Caki2 (cell line): ENCODE measurements at regions not wholly inside any gene's neighbourhood (a gene's known extent, or its start where the extent isn't known, plus 50 kb on each side); places are given as distances from the start of the nearest gene placed in this dataset.
"Not testable (repeated sequence)": the region's sequence is repeated elsewhere in the genome, so short reads cannot be mapped to it uniquely, and the experiment has no call there.

Experiments
- DNase-seq: peaks from one replicate; pipeline ENCODE4 v3.0.0-alpha.2; 2015; ENCODE audit warnings: low read depth
- in situ Hi-C: cut with HindIII; loops from 2 replicates; pipeline ENCODE4 v1.10.0; 2016; ENCODE audit warnings: low sequenced_read_pairs, low pct_unique_long_range_greater_than_20kb, mixed read lengths

- DNase-seq: no peak
- in situ Hi-C loops: no loop called here
Observed at GRCh38 chr12:91773749-91774429, 371.8 kb downstream of the BTG1 start.

- no peak for DNase-seq
- in situ Hi-C loops: no loop called here
Observed at GRCh38 chr12:91772411-91772810, 373.2 kb downstream of the BTG1 start.

GRCh38 chr12:91769736-91770135 is 375.9 kb downstream of the BTG1 start:
- DNase-seq: no peak
- in situ Hi-C loops: no loop called here

GRCh38 chr12:91767237-91767636 is 378.4 kb downstream of the BTG1 start:
- in situ Hi-C loops: no loop called here
- no peak for DNase-seq

GRCh38 chr12:91766454-91766853 is 379.2 kb downstream of the BTG1 start:
- in situ Hi-C loops: no loop called here
- no peak for DNase-seq

GRCh38 chr12:91763654-91764370 is 381.8 kb downstream of the BTG1 start:
- no peak for DNase-seq
- in situ Hi-C loops: no loop called here

GRCh38 chr12:91753649-91754048 is 392.0 kb downstream of the BTG1 start:
- in situ Hi-C loops: no loop called here
- no peak for DNase-seq

- in situ Hi-C loops: no loop called here
- DNase-seq: no peak
Observed at GRCh38 chr12:91746976-91747375, 398.7 kb downstream of the BTG1 start.

GRCh38 chr12:91744597-91744996 is 401.0 kb downstream of the BTG1 start:
- in situ Hi-C loops: no loop called here
- no peak for DNase-seq

- DNase-seq: no peak
- in situ Hi-C loops: no loop called here
Observed at GRCh38 chr12:91743704-91744321, 401.8 kb downstream of the BTG1 start.

- in situ Hi-C loops: no loop called here
- DNase-seq: no peak
Observed at GRCh38 chr12:91743280-91743679, 402.4 kb downstream of the BTG1 start.

GRCh38 chr12:91741932-91742331 is 403.7 kb downstream of the BTG1 start:
- in situ Hi-C loops: no loop called here
- DNase-seq: no peak

GRCh38 chr12:91733846-91734245 is 411.8 kb downstream of the BTG1 start:
- in situ Hi-C loops, DNase-seq: not testable (repeated sequence)

- in situ Hi-C loops: no loop called here
- no peak for DNase-seq
Observed at GRCh38 chr12:91732086-91732485, 413.6 kb downstream of the BTG1 start.

- no peak for DNase-seq
- in situ Hi-C loops: no loop called here
Observed at GRCh38 chr12:91729543-91729942, 416.1 kb downstream of the BTG1 start.

GRCh38 chr12:91723191-91723590 is 422.5 kb downstream of the BTG1 start:
- in situ Hi-C loops: no loop called here
- no peak for DNase-seq

GRCh38 chr12:91722072-91722471 is 423.6 kb downstream of the BTG1 start:
- no peak for DNase-seq
- in situ Hi-C loops: no loop called here

- in situ Hi-C loops: no loop called here
- DNase-seq: no peak
Observed at GRCh38 chr12:91721023-91721422, 424.6 kb downstream of the BTG1 start.

GRCh38 chr12:91718326-91718725 is 427.3 kb downstream of the BTG1 start:
- in situ Hi-C loops: no loop called here
- DNase-seq: no peak

- in situ Hi-C loops: no loop called here
- DNase-seq: no peak
Observed at GRCh38 chr12:91717804-91718203, 427.8 kb downstream of the BTG1 start.
